A673 (cell line): ENCODE measurements at regions not wholly inside any gene's neighbourhood (a gene's known extent, or its start where the extent isn't known, plus 50 kb on each side); places are given as distances from the start of the nearest gene placed in this dataset.
"Not testable (repeated sequence)": the region's sequence is repeated elsewhere in the genome, so short reads cannot be mapped to it uniquely, and the experiment has no call there.

Experiments
- CTCF ChIP-seq: fragments of 300-800, 200-600 bp; sonication (generic); conservative IDR thresholded peaks from 2 replicates; pipeline ENCODE4 v1.5.1; 2017; ENCODE audit warnings: low read depth, mild to moderate bottlenecking, antibody characterized with exemption, low read length, moderate library complexity, mixed read lengths
- EZH2 ChIP-seq: fragments of 200-600 bp; sonication (generic); IDR thresholded peaks from 2 replicates; pipeline ENCODE4 v1.6.1; 2017; ENCODE audit warnings: borderline replicate concordance, low read depth, mild to moderate bottlenecking, mixed read lengths, antibody characterized with exemption, low read length; ENCODE audit not compliant: poor library complexity, severe bottlenecking

GRCh38 chr6:57900687-57901399 lies 583.4 kb downstream of the PRIM2 start:
- not testable (repeated sequence) for TF ChIP-seq CTCF, EZH2
